HK-2 (cell line): ENCODE measurements at regions not wholly inside any gene's neighbourhood (a gene's known extent, or its start where the extent isn't known, plus 50 kb on each side); places are given as distances from the start of the nearest gene placed in this dataset.

Source experiments
- DNase-seq: peaks from one replicate; pipeline ENCODE4 v3.0.0-alpha.2; 2018; ENCODE audit not compliant: unreplicated experiment

DNA sequence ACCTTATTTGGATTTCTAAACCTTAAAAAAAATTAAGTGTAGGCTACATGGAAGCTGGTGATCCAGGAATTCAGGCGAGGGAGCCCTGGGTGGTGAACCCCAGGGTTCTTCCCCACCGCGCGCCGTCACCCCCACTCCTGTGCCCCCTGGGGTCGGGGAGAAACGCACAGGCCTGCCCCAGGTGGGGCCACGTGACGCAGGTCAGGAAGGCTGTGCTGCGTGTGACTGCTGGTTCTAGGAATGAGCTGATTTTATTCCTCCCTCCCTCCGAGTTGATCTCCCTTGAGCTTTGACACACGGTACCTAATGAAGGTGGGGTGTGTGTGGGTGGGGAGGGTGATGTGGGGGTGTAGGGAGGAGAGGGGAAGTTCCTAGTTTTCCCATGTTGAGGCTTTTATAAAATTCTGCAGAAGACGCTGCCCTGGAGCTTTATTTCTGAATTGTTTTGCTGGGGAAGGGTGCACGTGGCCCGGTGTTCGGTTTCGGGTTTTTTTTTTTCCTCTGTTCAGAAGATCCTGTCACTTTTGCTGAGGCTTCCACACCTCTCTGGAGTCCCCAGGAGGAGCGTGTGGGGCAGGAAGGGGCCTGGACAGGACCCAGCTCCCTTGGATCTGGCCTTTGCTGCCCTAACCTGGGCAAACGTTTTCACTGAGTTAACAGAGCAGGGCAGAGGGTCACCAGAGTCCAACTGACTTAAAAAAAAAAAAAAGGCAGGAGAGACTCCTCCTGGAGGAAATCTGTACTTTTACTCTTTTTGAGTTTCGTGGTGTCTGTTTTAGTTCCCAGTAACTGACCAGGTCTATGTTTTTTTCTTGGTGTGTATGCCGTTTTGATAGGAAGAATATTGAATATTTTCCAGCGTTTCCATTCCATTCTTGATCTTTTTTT is 55.8 kb upstream of the GSE1 start:
- DNase-seq: peak; percentile 20

DNA sequence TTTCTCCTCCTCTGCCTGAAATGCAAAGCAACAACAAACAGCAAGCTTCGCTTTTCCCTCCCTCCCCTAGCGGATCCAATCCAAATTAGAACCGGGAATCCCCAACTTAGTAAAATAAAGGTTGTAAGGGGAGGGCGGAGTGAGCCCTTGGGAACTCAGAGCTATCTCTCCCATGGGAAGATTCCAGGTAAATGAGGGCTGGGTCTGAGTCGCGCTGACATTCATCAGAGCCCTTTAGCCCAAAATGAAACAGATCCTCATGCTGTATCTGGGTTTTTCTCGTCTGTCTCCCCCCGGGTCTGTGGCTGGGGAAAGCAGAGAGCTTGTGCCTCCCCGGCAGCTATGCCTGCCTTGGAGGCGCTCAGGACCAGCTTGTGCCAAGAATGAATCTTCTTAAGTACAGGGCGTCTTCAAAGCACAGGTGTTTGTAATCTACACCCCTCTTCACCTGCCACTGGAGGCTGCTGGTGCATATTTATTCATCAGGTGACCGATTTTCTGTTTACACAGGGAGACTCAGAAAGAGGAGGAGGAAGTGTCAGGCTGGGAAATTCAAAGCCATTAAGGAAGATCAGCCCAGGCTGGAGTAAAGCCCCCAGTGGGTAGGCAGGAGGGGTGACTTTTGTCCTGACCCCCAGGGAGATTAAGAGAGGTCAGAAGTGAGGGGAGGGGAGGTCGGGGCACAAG is 55.0 kb upstream of the GSE1 start:
- DNase-seq: no peak

DNA sequence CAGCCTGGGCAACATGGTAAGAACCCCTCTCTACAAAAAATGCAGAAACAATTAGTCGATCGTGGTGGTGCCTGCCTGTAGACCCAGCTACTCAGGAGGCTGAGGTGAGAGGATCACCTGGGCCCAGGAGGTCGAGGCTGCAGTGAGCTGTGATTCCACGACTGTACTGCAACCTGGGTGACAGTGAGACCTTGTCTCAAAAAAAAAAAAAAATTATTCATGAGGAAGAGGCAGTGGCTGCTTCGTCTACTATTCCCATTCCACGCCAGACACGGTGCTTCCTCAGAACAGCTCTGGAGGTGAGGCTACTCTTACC is 52.2 kb upstream of the GSE1 start:
- no peak for DNase-seq

DNA sequence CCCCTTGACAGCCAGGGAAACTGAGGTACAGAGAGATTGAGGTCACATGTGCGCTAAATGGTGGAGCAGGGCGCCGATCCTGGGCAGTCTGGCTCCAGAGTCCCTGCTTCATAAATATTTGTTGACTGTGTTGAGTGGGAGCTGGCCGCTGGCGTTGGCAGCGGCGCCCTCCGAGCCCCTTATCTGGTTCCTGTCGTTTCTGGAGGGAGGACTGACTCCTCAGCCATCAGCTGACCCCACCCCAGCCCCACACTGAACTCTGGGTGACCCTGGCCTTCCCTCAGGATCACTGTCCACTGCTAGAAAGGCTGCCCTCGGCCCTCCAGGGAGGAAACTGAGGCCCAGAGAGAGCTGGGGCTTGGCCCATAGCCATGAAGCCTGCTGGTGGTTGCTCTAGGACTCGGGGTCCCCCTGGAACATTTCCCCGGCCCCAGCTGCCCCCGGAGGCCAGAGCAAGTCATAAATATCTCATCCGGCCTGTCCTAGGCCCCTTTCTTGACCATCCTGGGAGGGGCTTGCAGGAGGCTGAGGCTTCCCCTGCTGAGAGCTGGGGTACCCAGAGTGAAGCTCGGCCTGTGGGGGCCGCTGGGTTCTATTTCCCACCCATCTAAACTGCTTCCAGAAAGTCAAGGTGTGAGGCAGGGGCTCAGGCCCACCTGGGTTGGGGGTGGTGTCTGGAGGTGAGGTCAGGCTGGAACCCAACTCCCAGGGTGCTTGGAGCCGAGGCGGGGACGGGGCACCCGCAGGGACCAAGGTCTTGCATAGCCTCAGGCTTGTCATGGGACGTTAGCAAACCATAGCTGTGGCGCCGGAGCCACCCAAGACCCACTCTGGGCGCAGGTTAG is 51.7 kb upstream of the GSE1 start:
- DNase-seq: no peak

DNA sequence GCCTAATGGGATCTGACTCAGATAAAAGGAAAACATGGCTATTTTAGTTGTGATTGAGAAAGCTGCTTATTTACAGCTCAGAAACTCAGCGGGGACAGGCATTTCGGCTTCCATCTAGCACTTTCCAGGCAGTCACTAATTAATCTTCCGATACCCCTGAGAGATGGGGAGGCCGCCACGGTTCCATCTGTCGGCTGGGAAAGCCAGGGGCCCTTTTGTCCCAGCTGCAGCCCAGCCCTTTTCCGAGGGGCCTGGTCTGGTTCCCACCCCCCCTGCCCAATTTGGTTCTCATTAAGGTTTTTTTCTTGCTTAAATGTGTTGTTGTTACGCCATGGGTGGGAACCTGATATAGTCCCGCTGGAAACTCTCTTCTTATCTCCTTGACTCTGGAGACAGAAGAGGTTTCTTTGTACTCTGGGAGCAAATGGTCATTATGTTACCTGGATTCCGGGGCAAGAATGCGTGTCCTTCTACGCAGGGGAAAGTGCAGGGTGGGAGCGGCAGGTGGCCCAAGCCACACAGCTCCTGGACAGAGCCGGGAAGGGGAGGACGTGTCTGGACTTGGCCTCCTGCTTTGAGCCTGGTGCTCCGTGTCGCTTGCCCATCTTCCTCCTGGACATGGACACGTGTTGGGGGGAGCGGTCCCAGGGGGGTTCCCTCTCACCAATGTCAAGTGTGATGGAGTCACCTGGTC is 50.9 kb upstream of the GSE1 start:
- DNase-seq: no peak

DNA sequence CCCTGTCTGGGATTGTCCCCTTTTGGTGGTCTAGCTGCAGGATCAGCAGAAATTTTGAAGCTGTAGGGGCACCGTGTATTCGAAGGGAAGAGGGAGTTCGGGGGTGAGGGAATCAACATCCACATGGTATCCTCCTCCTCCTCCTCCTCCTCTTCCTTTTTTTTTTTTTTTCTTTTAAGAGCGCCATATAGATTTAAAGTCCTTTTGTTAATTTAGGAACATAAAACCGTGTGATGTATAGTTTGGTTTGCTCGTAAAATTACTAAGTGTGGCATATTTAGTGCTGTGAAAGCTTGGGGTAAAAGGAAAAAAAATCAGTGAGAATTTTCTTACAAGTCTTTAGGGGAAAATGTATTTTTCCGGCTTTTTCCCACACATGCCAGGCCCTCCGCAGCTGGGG is 50.1 kb upstream of the GSE1 start:
- DNase-seq: no peak
